Neural cell (in vitro differentiated cells): ENCODE measurements at regions not wholly inside any gene's neighbourhood (a gene's known extent, or its start where the extent isn't known, plus 50 kb on each side); places are given as distances from the start of the nearest gene placed in this dataset.

ENCODE experiments used
- EZH2 ChIP-seq: fragments of 200-600, 300-800 bp; shearing (Covaris generic), sonication (generic); IDR thresholded peaks from 2 replicates; pipeline ENCODE4 v1.6.1; 2014; ENCODE audit warnings: antibody characterized with exemption, low read length, borderline replicate concordance, mild to moderate bottlenecking; ENCODE audit not compliant: insufficient read depth, poor library complexity, severe bottlenecking
- POLR2AphosphoS5 ChIP-seq: IDR thresholded peaks from 2 replicates; pipeline ENCODE4 v1.6.1; 2012
- SMC3 ChIP-seq: fragments of 450-650 bp; conservative IDR thresholded peaks from 2 replicates; pipeline ENCODE4 v1.6.1; 2014; ENCODE audit warnings: antibody characterized with exemption, mild to moderate bottlenecking, moderate library complexity; ENCODE audit not compliant: poor library complexity
- TAF1 ChIP-seq: IDR thresholded peaks from 2 replicates; pipeline ENCODE4 v1.6.1; 2012; ENCODE audit warnings: low read depth
- TF ChIP-seq, protein P1 (sequence below): fragments of 450-650 bp; IDR thresholded peaks from 2 replicates; pipeline ENCODE4 v1.5.1; 2014; ENCODE audit warnings: antibody characterized with exemption, mild to moderate bottlenecking, moderate library complexity; ENCODE audit not compliant: poor library complexity, severe bottlenecking

- TF ChIP-seq TAF1: no peak
- no peak for TF ChIP-seq POLR2AphosphoS5
- TF ChIP-seq, protein P1, sequence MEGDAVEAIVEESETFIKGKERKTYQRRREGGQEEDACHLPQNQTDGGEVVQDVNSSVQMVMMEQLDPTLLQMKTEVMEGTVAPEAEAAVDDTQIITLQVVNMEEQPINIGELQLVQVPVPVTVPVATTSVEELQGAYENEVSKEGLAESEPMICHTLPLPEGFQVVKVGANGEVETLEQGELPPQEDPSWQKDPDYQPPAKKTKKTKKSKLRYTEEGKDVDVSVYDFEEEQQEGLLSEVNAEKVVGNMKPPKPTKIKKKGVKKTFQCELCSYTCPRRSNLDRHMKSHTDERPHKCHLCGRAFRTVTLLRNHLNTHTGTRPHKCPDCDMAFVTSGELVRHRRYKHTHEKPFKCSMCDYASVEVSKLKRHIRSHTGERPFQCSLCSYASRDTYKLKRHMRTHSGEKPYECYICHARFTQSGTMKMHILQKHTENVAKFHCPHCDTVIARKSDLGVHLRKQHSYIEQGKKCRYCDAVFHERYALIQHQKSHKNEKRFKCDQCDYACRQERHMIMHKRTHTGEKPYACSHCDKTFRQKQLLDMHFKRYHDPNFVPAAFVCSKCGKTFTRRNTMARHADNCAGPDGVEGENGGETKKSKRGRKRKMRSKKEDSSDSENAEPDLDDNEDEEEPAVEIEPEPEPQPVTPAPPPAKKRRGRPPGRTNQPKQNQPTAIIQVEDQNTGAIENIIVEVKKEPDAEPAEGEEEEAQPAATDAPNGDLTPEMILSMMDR: no peak
- no peak for TF ChIP-seq EZH2
- TF ChIP-seq SMC3: no peak
Measured at GRCh38 chr2:776038-776437, 98.8 kb upstream of the TMEM18 start.
